ENCODE measurements at regions not wholly inside any gene's neighbourhood (a gene's known extent, or its start where the extent isn't known, plus 50 kb on each side); places are given as distances from the start of the nearest gene placed in this dataset.

DNA sequence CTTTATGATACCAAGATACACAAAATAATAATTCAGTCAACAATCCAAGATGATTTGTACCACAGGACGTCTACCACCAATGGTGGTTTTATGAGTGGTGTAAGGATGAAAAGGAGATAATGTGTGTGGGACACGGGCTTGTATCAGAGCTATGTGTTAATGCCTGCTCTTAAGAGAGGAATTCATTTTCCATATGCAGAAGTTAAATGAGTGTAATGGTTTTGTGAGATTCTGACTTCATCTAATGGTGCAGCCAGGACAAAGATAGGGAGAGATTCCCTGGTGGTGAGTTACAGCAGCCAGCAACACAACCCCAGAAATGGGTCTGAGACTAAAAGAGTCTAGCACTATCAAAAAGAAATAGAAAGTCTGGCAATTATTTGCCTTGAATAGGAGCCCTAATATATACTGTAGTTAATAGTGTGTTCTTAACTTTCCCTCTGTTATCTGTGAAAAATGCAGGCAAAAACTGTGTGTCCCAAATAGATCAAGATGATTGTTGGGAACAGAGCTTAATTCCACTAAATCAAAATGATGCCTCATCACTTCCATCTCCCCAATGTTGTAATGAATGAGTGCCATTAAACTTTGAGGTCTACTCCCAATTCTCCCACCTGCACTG is 455.0 kb upstream of the TCF4 start:
- TF ChIP-seq, protein P1, sequence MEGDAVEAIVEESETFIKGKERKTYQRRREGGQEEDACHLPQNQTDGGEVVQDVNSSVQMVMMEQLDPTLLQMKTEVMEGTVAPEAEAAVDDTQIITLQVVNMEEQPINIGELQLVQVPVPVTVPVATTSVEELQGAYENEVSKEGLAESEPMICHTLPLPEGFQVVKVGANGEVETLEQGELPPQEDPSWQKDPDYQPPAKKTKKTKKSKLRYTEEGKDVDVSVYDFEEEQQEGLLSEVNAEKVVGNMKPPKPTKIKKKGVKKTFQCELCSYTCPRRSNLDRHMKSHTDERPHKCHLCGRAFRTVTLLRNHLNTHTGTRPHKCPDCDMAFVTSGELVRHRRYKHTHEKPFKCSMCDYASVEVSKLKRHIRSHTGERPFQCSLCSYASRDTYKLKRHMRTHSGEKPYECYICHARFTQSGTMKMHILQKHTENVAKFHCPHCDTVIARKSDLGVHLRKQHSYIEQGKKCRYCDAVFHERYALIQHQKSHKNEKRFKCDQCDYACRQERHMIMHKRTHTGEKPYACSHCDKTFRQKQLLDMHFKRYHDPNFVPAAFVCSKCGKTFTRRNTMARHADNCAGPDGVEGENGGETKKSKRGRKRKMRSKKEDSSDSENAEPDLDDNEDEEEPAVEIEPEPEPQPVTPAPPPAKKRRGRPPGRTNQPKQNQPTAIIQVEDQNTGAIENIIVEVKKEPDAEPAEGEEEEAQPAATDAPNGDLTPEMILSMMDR (IDR thresholded peaks at IDR 0.05; ENCODE audit: low read depth, low read length, poor library complexity, severe bottlenecking), result no peak
- no peak for TF ChIP-seq EZH2phosphoT487 (IDR thresholded peaks at IDR 0.05; ENCODE audit: borderline replicate concordance, low read length)
